HepG2 (cell line): ENCODE measurements at regions not wholly inside any gene's neighbourhood (a gene's known extent, or its start where the extent isn't known, plus 50 kb on each side); places are given as distances from the start of the nearest gene placed in this dataset.

Source experiments
- ATAC-seq: fragments of 200-7000 bp; cut with Tn5 transposase; 3 replicates; pipeline ENCODE4 v1.9.1; 2020; ENCODE audit warnings: mild to moderate bottlenecking, moderate library complexity
- BruUV-seq: library from RNA; stranded (reverse); fragments of 400-500 nt; replicated peaks from 2 replicates; lab custom pipeline; 2021; lab: Mats Ljungman, UMichigan
- CTCF ChIA-PET: fragments of 300-600 bp; formaldehyde crosslinking; extraction: SDS; loops from one replicate; lab custom pipeline; 2021; ENCODE audit warnings: low total read pairs, inconsistent platforms, low intra/inter-chr PET ratio; lab: Yijun Ruan, JAX
- POLR2A ChIA-PET: fragments of 350-600 bp; sonication (Branson Sonifier 250); formaldehyde crosslinking; loops from one replicate; lab custom pipeline; 2020; ENCODE audit warnings: antibody characterized with exemption, inconsistent platforms; lab: Yijun Ruan, JAX
- DNase-seq: peaks from one replicate; pipeline ENCODE4 v3.0.0-alpha.2; 2015; ENCODE audit warnings: low spot score
- FAIRE-seq: peaks from 3 replicates; lab custom pipeline; 2011; peaks lifted over from hg19 to GRCh38; lab: Jason Lieb, UNC
- H2AFZ ChIP-seq: one replicate; pipeline ENCODE4 v1.6.1; 2011; ENCODE audit warnings: low read length, inconsistent platforms
- H3K27ac ChIP-seq: fragments of 300-600 bp; 3 replicates; pipeline ENCODE4 v1.8.0; 2011; ENCODE audit warnings: mixed run types, mild to moderate bottlenecking, mixed read lengths, low read length, inconsistent platforms; ENCODE audit not compliant: insufficient read depth; ENCODE audit errors: extremely low read length
- H3K27me3 ChIP-seq, 2 experiments: fragments of 200-600 bp in 1 of 2; 2 replicates in 1 of 2; 3 replicates in 1 of 2; pipeline versions ENCODE4 v1.6.0 to v1.8.0; 2011; ENCODE audit warnings: low read length in 2 of 2, mild to moderate bottlenecking in 2 of 2, moderate library complexity in 2 of 2, inconsistent platforms in 1 of 2; ENCODE audit not compliant: insufficient read depth in 2 of 2, control insufficient read depth in 1 of 2
- H3K36me3 ChIP-seq, 2 experiments: fragments of 200-600 bp in 1 of 2; replicated peaks in 1 of 2; 2 replicates in 1 of 2; 3 replicates in 1 of 2; pipeline versions ENCODE4 v1.5.1 to v1.8.0; 2011; ENCODE audit warnings: low read length in 2 of 2, inconsistent platforms in 1 of 2; ENCODE audit not compliant: insufficient read depth in 2 of 2, control insufficient read depth in 1 of 2
- H3K4me1 ChIP-seq: 2 replicates; pipeline ENCODE4 v1.5.1; 2012; ENCODE audit warnings: low read length, inconsistent platforms; ENCODE audit not compliant: insufficient read depth
- H3K4me2 ChIP-seq: 2 replicates; pipeline ENCODE4 v1.6.0; 2011; ENCODE audit warnings: low read depth, low read length, inconsistent platforms
- H3K4me3 ChIP-seq, 3 experiments: fragments of 200-600 bp in 1 of 3; sonication (generic), shearing (Covaris generic) in 1 of 3; replicated peaks in 1 of 3; 2 replicates each; pipeline ENCODE4 v1.5.1; 2011 to 2016; ENCODE audit warnings: low read length in 3 of 3, inconsistent platforms in 2 of 3, low read depth in 2 of 3, mild to moderate bottlenecking in 2 of 3, control low read depth in 1 of 3, mixed read lengths in 1 of 3; ENCODE audit not compliant: insufficient read depth in 1 of 3
- H3K79me2 ChIP-seq: one replicate; pipeline ENCODE4 v1.6.1; 2011; ENCODE audit warnings: low read length, inconsistent platforms; ENCODE audit not compliant: insufficient read depth
- H3K9ac ChIP-seq: 2 replicates; pipeline ENCODE4 v1.6.0; 2011; ENCODE audit warnings: mild to moderate bottlenecking, low read depth, low read length, inconsistent platforms; ENCODE audit not compliant: insufficient read depth
- H3K9me3 ChIP-seq: 2 replicates; pipeline ENCODE4 v1.5.1; 2012; ENCODE audit warnings: mild to moderate bottlenecking, low read length
- H4K20me1 ChIP-seq: 2 replicates; pipeline ENCODE4 v1.6.0; 2011; ENCODE audit warnings: inconsistent platforms, mild to moderate bottlenecking, low read length, moderate library complexity; ENCODE audit not compliant: insufficient read depth
- AGO1 ChIP-seq: fragments of 200-400 bp; formaldehyde crosslinking; IDR thresholded peaks from 2 replicates; pipeline ENCODE4 v1.6.1; 2017; ENCODE audit warnings: mild to moderate bottlenecking, low read depth, low read length, moderate library complexity; ENCODE audit not compliant: poor library complexity, severe bottlenecking
- GZF1 ChIP-seq: sonication (generic); formaldehyde crosslinking; IDR thresholded peaks from 2 replicates; pipeline ENCODE4 v1.5.1; 2020; ENCODE audit warnings: mild to moderate bottlenecking, missing genetic modification reagents
- HES4 ChIP-seq: sonication (generic); formaldehyde crosslinking; IDR thresholded peaks from 2 replicates; pipeline ENCODE4 v1.9.0; 2021; ENCODE audit warnings: mild to moderate bottlenecking, missing genetic modification reagents, borderline replicate concordance
- MEF2D ChIP-seq: sonication (generic); formaldehyde crosslinking; IDR thresholded peaks from 2 replicates; pipeline ENCODE4 v1.5.1; 2020; ENCODE audit warnings: mild to moderate bottlenecking, missing genetic modification reagents
- NFKB2 ChIP-seq: sonication (generic); formaldehyde crosslinking; IDR thresholded peaks from 2 replicates; pipeline ENCODE4 v1.4.0; 2020; ENCODE audit warnings: missing genetic modification reagents, borderline replicate concordance
- NR2F6 ChIP-seq, 2 experiments: IDR thresholded peaks; 2 replicates each; pipeline ENCODE4 v1.6.1; 2016; ENCODE audit warnings: antibody characterized with exemption in 1 of 2, mild to moderate bottlenecking in 1 of 2
- PHF8 ChIP-seq: sonication (generic); formaldehyde crosslinking; IDR thresholded peaks from 2 replicates; pipeline ENCODE4 v1.5.0; 2020; ENCODE audit warnings: missing genetic modification reagents
- SALL1 ChIP-seq: sonication (generic); formaldehyde crosslinking; IDR thresholded peaks from 2 replicates; pipeline ENCODE4 v1.8.0; 2022; ENCODE audit warnings: mild to moderate bottlenecking, missing genetic modification reagents
- SMAD3 ChIP-seq: sonication (generic); formaldehyde crosslinking; IDR thresholded peaks from 2 replicates; pipeline ENCODE4 v1.4.0; 2020; ENCODE audit warnings: missing genetic modification reagents
- SMC3 ChIP-seq: IDR thresholded peaks from 2 replicates; pipeline ENCODE4 v1.6.1; 2011; ENCODE audit warnings: low read length, improper control_type of control experiment
- SP5 ChIP-seq: IDR thresholded peaks from 2 replicates; pipeline ENCODE4 v1.6.1; 2016; ENCODE audit warnings: low read depth, borderline replicate concordance
- SYNCRIP ChIP-seq: fragments of 200-400 bp; formaldehyde crosslinking; IDR thresholded peaks from 2 replicates; pipeline ENCODE4 v1.6.1; 2018; ENCODE audit warnings: mild to moderate bottlenecking, low read depth, low read length; ENCODE audit not compliant: insufficient read depth
- ZFP90 ChIP-seq: sonication (generic); formaldehyde crosslinking; IDR thresholded peaks from 2 replicates; pipeline ENCODE4 v1.8.0; 2022; ENCODE audit warnings: missing genetic modification reagents, mild to moderate bottlenecking, inconsistent platforms, borderline replicate concordance
- ZFX ChIP-seq: sonication (generic); formaldehyde crosslinking; IDR thresholded peaks from 2 replicates; pipeline ENCODE4 v1.4.0; 2020; ENCODE audit warnings: mild to moderate bottlenecking, low read depth, missing genetic modification reagents, moderate library complexity
- ZNF282 ChIP-seq: fragments of 450-650 bp; IDR thresholded peaks from 2 replicates; pipeline ENCODE4 v1.6.1; 2018; ENCODE audit not compliant: partially characterized antibody
- ZNF790 ChIP-seq: sonication (generic); formaldehyde crosslinking; IDR thresholded peaks from 2 replicates; pipeline ENCODE4 v1.8.0; 2022; ENCODE audit warnings: missing genetic modification reagents, mild to moderate bottlenecking, borderline replicate concordance
- WGBS: methylation state at CpG from one replicate; pipeline ENCODE4 v1.1.6; 2017; ENCODE audit warnings: low lambda C conversion rate; 5-methylcytosine and 5-hydroxymethylcytosine counted together
- in situ Hi-C: cut with HindIII; loops from 2 replicates; pipeline ENCODE4 v1.10.0; 2017; ENCODE audit warnings: low pct_unique_long_range_greater_than_20kb; ENCODE audit not compliant: extremely low pct_ligation_motif_present
- intact Hi-C: fragments of 100-400 bp; cut with micrococcal nuclease; formaldehyde crosslinking; loops from one replicate; pipeline ENCODE4 v1.10.0; 2022; ENCODE audit not compliant: unreplicated experiment
- TF ChIP-seq, protein P1 (sequence below): sonication (generic); formaldehyde crosslinking; IDR thresholded peaks from 2 replicates; pipeline ENCODE4 v1.4.0; 2020; ENCODE audit warnings: mild to moderate bottlenecking, missing genetic modification reagents
- TF ChIP-seq, protein P2 (sequence below), 2 experiments: sonication (generic) in 1 of 2; formaldehyde crosslinking in 1 of 2; IDR thresholded peaks; 2 replicates each; pipeline versions ENCODE4 v1.5.1 to v1.6.1; 2011 to 2020; ENCODE audit warnings: borderline replicate concordance in 1 of 2, low read depth in 1 of 2, low read length in 1 of 2, mild to moderate bottlenecking in 1 of 2, missing genetic modification reagents in 1 of 2, moderate library complexity in 1 of 2
- TF ChIP-seq, protein P3 (sequence below): sonication (generic); formaldehyde crosslinking; IDR thresholded peaks from 2 replicates; pipeline ENCODE4 v1.5.0; 2020; ENCODE audit warnings: mild to moderate bottlenecking, missing genetic modification reagents, moderate library complexity

DNA sequence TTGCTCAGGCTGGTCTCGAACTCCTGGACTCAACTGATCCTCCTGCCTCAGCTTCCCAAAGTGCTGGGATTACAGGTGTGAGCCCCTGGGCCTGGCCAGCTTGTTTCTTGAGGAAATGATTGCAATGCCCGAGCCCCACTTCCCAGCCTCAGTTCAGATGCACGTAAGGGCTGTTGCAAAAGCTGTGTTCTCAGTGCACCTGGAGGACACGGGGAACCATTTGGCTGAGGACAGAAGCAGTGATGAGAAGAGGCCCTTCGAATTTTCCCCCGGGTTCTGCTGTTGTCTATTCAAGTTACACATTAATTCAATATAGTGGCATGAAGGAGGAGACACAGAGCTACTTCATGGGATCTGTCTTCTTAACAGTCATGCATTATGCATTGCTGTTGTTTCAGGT, 78.8 kb upstream of the WDR26 start (continued):
- TF ChIP-seq, protein P1, sequence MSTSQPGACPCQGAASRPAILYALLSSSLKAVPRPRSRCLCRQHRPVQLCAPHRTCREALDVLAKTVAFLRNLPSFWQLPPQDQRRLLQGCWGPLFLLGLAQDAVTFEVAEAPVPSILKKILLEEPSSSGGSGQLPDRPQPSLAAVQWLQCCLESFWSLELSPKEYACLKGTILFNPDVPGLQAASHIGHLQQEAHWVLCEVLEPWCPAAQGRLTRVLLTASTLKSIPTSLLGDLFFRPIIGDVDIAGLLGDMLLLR (CRISPR knock-in tag) = no peak
- TF ChIP-seq, protein P2, sequence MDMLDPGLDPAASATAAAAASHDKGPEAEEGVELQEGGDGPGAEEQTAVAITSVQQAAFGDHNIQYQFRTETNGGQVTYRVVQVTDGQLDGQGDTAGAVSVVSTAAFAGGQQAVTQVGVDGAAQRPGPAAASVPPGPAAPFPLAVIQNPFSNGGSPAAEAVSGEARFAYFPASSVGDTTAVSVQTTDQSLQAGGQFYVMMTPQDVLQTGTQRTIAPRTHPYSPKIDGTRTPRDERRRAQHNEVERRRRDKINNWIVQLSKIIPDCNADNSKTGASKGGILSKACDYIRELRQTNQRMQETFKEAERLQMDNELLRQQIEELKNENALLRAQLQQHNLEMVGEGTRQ (IDR thresholded peaks at IDR 0.05; ENCODE audit: low read depth, low read length) = no peak
- TF ChIP-seq, protein P2 (CRISPR knock-in tag; IDR thresholded peaks at IDR 0.05; ENCODE audit: borderline replicate concordance) = no peak
- TF ChIP-seq ZFP90 (CRISPR knock-in tag) = no peak

DNA sequence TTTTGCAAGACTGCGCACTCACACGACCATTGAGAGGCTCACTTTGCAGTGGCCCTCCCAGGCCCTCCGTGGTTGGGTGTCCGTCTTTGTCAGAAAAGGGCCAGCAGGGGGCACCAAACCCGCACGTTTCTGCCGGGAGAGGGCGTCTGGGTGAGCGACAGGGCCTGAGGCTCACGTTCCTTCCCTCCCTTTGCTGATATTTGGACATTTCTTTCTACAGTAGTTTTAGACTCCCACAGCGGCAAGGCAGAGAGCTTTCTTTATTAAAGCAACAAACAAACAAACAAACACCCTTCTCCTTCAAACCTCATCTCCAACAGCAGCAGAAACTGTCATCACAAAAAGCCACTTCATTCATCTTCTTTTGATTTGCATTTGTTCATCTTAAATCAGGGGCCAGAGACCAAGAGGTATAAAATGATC, 79.2 kb upstream of the WDR26 start:
- intact Hi-C loops (loop anchor here (1.0 kb wide), 3 partner anchors 128 to 409 kb away; no protein-coding TSS in a partner anchor), in situ Hi-C loops (loop anchor here (5.0 to 10.0 kb wide), 3 partner anchors 129 to 411 kb away; partner anchors contain the start of gene DNAH14)
- CTCF ChIA-PET = interaction anchor here (0.6 to 1.9 kb wide), 4 partner anchors 127 to 409 kb away, joined by 4 to 20 read pairs (median 6); no protein-coding TSS in a partner anchor
- H3K27me3 ChIP-seq = no peaks in the 10 kb centered on the region; a peak in 1 of 5 replicates
- no peaks in the 10 kb centered on the region for H3K36me3 ChIP-seq
- H3K9me3 ChIP-seq = no peaks in the 10 kb centered on the region
- 0 out of 6 replicates have a peak overlapping the region, but pooled peaks of 1 of the 3 experiments have one; percentile 13 for H3K4me3 ChIP-seq
- H3K4me2 ChIP-seq = peak overlapping the region; percentile 37
- no peaks in the 10 kb centered on the region for H4K20me1 ChIP-seq
- H3K79me2 ChIP-seq = no peaks in the 10 kb centered on the region
- H3K27ac ChIP-seq = no peak overlapping the region
- DNase-seq (peak; percentile 54), FAIRE-seq (peak; percentile 87), ATAC-seq (peak; percentile 94)
- H2AFZ ChIP-seq = no peak overlapping the region
- POLR2A ChIA-PET = no interaction called here
- 0% methylated on average over 5 of the region's 11 CpGs for WGBS
- H3K4me1 ChIP-seq = peaks cover 36% of the 10 kb centered on the region
- no peak overlapping the region for H3K9ac ChIP-seq
- BruUV-seq = no TSS peak
- TF ChIP-seq AGO1 = no peak
- TF ChIP-seq SALL1 (CRISPR knock-in tag) = peak; percentile 47
- TF ChIP-seq SP5 (CRISPR knock-in tag) = no peak
- TF ChIP-seq NR2F6 (IDR thresholded peaks at IDR 0.05) = no peak
- no peak for TF ChIP-seq NR2F6 (CRISPR knock-in tag; IDR thresholded peaks at IDR 0.05)
- no peak for TF ChIP-seq PHF8
- TF ChIP-seq, protein P3, sequence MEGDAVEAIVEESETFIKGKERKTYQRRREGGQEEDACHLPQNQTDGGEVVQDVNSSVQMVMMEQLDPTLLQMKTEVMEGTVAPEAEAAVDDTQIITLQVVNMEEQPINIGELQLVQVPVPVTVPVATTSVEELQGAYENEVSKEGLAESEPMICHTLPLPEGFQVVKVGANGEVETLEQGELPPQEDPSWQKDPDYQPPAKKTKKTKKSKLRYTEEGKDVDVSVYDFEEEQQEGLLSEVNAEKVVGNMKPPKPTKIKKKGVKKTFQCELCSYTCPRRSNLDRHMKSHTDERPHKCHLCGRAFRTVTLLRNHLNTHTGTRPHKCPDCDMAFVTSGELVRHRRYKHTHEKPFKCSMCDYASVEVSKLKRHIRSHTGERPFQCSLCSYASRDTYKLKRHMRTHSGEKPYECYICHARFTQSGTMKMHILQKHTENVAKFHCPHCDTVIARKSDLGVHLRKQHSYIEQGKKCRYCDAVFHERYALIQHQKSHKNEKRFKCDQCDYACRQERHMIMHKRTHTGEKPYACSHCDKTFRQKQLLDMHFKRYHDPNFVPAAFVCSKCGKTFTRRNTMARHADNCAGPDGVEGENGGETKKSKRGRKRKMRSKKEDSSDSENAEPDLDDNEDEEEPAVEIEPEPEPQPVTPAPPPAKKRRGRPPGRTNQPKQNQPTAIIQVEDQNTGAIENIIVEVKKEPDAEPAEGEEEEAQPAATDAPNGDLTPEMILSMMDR = peak; percentile 97
- TF ChIP-seq SMC3 = peak; percentile 56; the same call in 1 of the 2 replicates
- TF ChIP-seq SYNCRIP = no peak
- TF ChIP-seq ZNF282 = no peak
- TF ChIP-seq HES4 (CRISPR knock-in tag) = no peak
- TF ChIP-seq NFKB2 (CRISPR knock-in tag) = peak; percentile 43; the same call in 1 of the 2 replicates
- TF ChIP-seq ZFX (CRISPR knock-in tag) = peak; percentile 44; the same call in 1 of the 2 replicates
- TF ChIP-seq GZF1 (CRISPR knock-in tag) = no peak
- TF ChIP-seq MEF2D (CRISPR knock-in tag) = no peak
- 0 out of 2 replicates have a peak, but pooled peaks have one; percentile 25 for TF ChIP-seq SMAD3 (CRISPR knock-in tag)
- TF ChIP-seq ZNF790 (CRISPR knock-in tag) = no peak
